Gastrocnemius medialis (tissue), 4 donors: ENCODE measurements at regions not wholly inside any gene's neighbourhood (a gene's known extent, or its start where the extent isn't known, plus 50 kb on each side); places are given as distances from the start of the nearest gene placed in this dataset.

Experiments
- CTCF ChIP-seq, 5 experiments: fragments of 450-650 bp in 3 of 5; fragments of 200-600 bp in 2 of 5; sonication (generic) in 2 of 5; IDR thresholded peaks in 4 of 5; conservative IDR thresholded peaks in 1 of 5; 1 replicate in 4 of 5; 2 replicates in 1 of 5; pipeline ENCODE4 v1.5.1; 2016 to 2019; ENCODE audit warnings: antibody characterized with exemption in 5 of 5, mild to moderate bottlenecking in 3 of 5, moderate library complexity in 3 of 5
- POLR2A ChIP-seq, 2 donors: fragments of 450-650 bp; IDR thresholded peaks; one replicate each; pipeline ENCODE4 v1.6.1; 2017; ENCODE audit warnings: antibody characterized with exemption in 2 of 2, mild to moderate bottlenecking in 2 of 2, moderate library complexity in 2 of 2

- TF ChIP-seq CTCF (IDR thresholded peaks at IDR 0.05 in 4 of 5, conservative IDR thresholded peaks at IDR 0.05 in 1 of 5) (no peak), POLR2A (IDR thresholded peaks at IDR 0.05) (no peak)
These were observed 372.2 kb upstream of the CDH11 start for GRCh38 chr16:65494080-65494479.
